ENCODE measurements at regions not wholly inside any gene's neighbourhood (a gene's known extent, or its start where the extent isn't known, plus 50 kb on each side); places are given as distances from the start of the nearest gene placed in this dataset.

GRCh38 chr6:164214066-164214465 is 799.5 kb downstream of the QKI start:
- Histone ChIP-seq H3K27me3 (ENCODE audit: control insufficient read depth, extremely low read depth, insufficient read depth, low read length) (no peaks in the 10 kb centered on the region), H3K27ac (ENCODE audit: control insufficient read depth, insufficient read depth, low read length) (no peak overlapping the region), H3K9ac (ENCODE audit: control insufficient read depth, extremely low read depth, insufficient read depth, low read length) (no peak overlapping the region), H3K9me3 (ENCODE audit: control insufficient read depth, low read depth, low read length) (no peaks in the 10 kb centered on the region), H4K20me1 (ENCODE audit: control insufficient read depth, extremely low read depth, insufficient read depth, low read length) (no peaks in the 10 kb centered on the region), H3K36me3 (ENCODE audit: control insufficient read depth in 2 of 2, extremely low read depth in 1 of 2, insufficient read depth in 2 of 2, low read length in 2 of 2) (no peaks in the 10 kb centered on the region), H3K4me1 (ENCODE audit: control insufficient read depth, extremely low read depth, insufficient read depth, low read length) (no peaks in the 10 kb centered on the region), H3K9me1 (ENCODE audit: control insufficient read depth, extremely low read depth, insufficient read depth, low read length) (no peaks in the 10 kb centered on the region), H3K79me2 (ENCODE audit: control insufficient read depth, insufficient read depth, low read length) (no peaks in the 10 kb centered on the region), H3K4me3 (ENCODE audit: control insufficient read depth in 2 of 3, extremely low read depth in 1 of 3, insufficient read depth in 2 of 3, low read depth in 1 of 3, low read length in 3 of 3) (no peak overlapping the region), H2AFZ (ENCODE audit: control insufficient read depth, low read length) (no peak overlapping the region), H3K4me2 (ENCODE audit: control insufficient read depth, extremely low read depth, insufficient read depth, low read depth, low read length) (no peak overlapping the region)
- DNase-seq (ENCODE audit: low read depth, low spot score) (no peak), FAIRE-seq (no peak)
- dilution Hi-C loops (cut with MboI; ENCODE audit: extremely low pct_ligation_motif_present, low sequenced_read_pairs): no loop called here
- TF ChIP-seq CTCF (optimal IDR thresholded peaks at IDR 0.05 in 1 of 3, IDR thresholded peaks at IDR 0.05 in 1 of 3, conservative IDR thresholded peaks at IDR 0.05 in 1 of 3; ENCODE audit: extremely low read depth in 1 of 3, insufficient read depth in 2 of 3, low read length in 3 of 3): no peak
- TF ChIP-seq EZH2 (IDR thresholded peaks at IDR 0.05; ENCODE audit: low read length): no peak

DNA sequence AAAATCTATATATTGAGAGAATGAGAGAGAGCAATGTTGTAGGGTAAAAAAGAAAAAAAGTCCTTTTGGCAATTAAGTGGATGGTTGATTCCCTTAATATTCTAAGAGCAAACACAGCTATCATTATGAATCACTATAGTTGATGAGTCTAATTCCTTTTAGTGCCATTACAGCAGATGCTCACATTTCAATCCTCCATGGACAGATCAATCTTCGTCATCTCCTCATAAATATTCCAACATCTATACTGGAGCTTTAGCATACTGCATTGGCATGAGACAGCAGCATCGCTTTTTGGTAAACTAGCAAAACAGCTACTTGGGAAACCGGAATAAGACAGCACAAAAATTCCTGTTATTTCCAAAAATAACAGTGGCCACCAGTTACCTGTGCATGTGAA is 796.7 kb downstream of the QKI start:
- Histone ChIP-seq H3K4me3 (ENCODE audit: control insufficient read depth in 2 of 3, extremely low read depth in 1 of 3, insufficient read depth in 2 of 3, low read depth in 1 of 3, low read length in 3 of 3) (no peak overlapping the region), H3K9ac (ENCODE audit: control insufficient read depth, extremely low read depth, insufficient read depth, low read length) (no peak overlapping the region), H3K79me2 (ENCODE audit: control insufficient read depth, insufficient read depth, low read length) (no peaks in the 10 kb centered on the region), H3K27me3 (ENCODE audit: control insufficient read depth, extremely low read depth, insufficient read depth, low read length) (no peaks in the 10 kb centered on the region), H3K9me1 (ENCODE audit: control insufficient read depth, extremely low read depth, insufficient read depth, low read length) (no peaks in the 10 kb centered on the region), H3K36me3 (ENCODE audit: control insufficient read depth in 2 of 2, extremely low read depth in 1 of 2, insufficient read depth in 2 of 2, low read length in 2 of 2) (no peaks in the 10 kb centered on the region), H2AFZ (ENCODE audit: control insufficient read depth, low read length) (no peak overlapping the region), H3K27ac (ENCODE audit: control insufficient read depth, insufficient read depth, low read length) (no peak overlapping the region), H3K4me1 (ENCODE audit: control insufficient read depth, extremely low read depth, insufficient read depth, low read length) (no peaks in the 10 kb centered on the region), H4K20me1 (ENCODE audit: control insufficient read depth, extremely low read depth, insufficient read depth, low read length) (no peaks in the 10 kb centered on the region), H3K9me3 (ENCODE audit: control insufficient read depth, low read depth, low read length) (no peaks in the 10 kb centered on the region), H3K4me2 (ENCODE audit: control insufficient read depth, extremely low read depth, insufficient read depth, low read depth, low read length) (no peak overlapping the region)
- TF ChIP-seq CTCF (optimal IDR thresholded peaks at IDR 0.05 in 1 of 3, IDR thresholded peaks at IDR 0.05 in 1 of 3, conservative IDR thresholded peaks at IDR 0.05 in 1 of 3; ENCODE audit: extremely low read depth in 1 of 3, insufficient read depth in 2 of 3, low read length in 3 of 3): no peak
- TF ChIP-seq EZH2 (IDR thresholded peaks at IDR 0.05; ENCODE audit: low read length): no peak
- dilution Hi-C loops (cut with MboI; ENCODE audit: extremely low pct_ligation_motif_present, low sequenced_read_pairs): no loop called here
- no peak for FAIRE-seq
- no peak for DNase-seq (ENCODE audit: low read depth, low spot score)

Measured in keratinocyte (primary cell).